Stomach (tissue), 4 donors: ENCODE measurements at regions not wholly inside any gene's neighbourhood (a gene's known extent, or its start where the extent isn't known, plus 50 kb on each side); places are given as distances from the start of the nearest gene placed in this dataset.

ENCODE experiments used
- EP300 ChIP-seq: sonication (generic); formaldehyde crosslinking; IDR thresholded peaks from one replicate; pipeline ENCODE4 v1.6.1; 2017; ENCODE audit warnings: antibody characterized with exemption
- POLR2A ChIP-seq, 4 donors: fragments of 450-650 bp; IDR thresholded peaks; one replicate each; pipeline ENCODE4 v1.6.1; 2016; ENCODE audit warnings: antibody characterized with exemption in 4 of 4, control low read depth in 2 of 4, mild to moderate bottlenecking in 1 of 4, moderate library complexity in 1 of 4
- POLR2AphosphoS5 ChIP-seq, 3 donors: sonication (generic); formaldehyde crosslinking; IDR thresholded peaks; one replicate each; pipeline ENCODE4 v1.6.1; 2016; ENCODE audit warnings: antibody characterized with exemption in 3 of 3

DNA sequence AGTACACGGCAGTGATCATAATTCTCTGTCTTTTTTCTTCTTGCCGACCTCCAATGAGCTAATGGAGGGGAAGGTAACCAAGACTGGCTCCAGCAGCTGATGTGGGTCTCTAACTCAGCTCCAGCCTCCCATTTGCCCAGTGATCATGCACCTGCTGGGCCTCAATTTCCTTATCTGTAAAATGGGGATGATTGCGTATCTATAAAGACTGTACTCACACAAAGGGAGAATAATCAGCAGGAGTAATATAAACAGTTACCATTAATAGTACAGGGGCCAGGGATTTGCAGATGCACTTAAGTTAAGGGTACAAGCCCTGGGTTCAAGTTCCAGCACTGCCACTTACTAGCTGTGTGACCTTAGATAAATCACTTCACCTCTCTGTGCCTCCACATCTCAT lies 204.9 kb upstream of the LHX5 start:
- TF ChIP-seq POLR2AphosphoS5 (IDR thresholded peaks at IDR 0.05) (no peak), POLR2A (IDR thresholded peaks at IDR 0.05) (no peak), EP300 (no peak)
